Liver (tissue), 4 donors: ENCODE measurements at regions not wholly inside any gene's neighbourhood (a gene's known extent, or its start where the extent isn't known, plus 50 kb on each side); places are given as distances from the start of the nearest gene placed in this dataset. TPM values are rescaled to one million over a fixed set of nuclear protein-coding genes. Genes with fewer than 3 reads are reported as not detected.

Experiments
- EGR1 ChIP-seq, 2 donors: IDR thresholded peaks; 2 replicates each; pipeline ENCODE4 v1.6.1; 2016 to 2018; ENCODE audit warnings: antibody characterized with exemption in 2 of 2, low read depth in 2 of 2
- HNF4A ChIP-seq, 2 donors: conservative IDR thresholded peaks; 2 replicates each; pipeline ENCODE4 v1.6.1; 2016; ENCODE audit warnings: antibody characterized with exemption in 2 of 2, mild to moderate bottlenecking in 2 of 2
- TAF1 ChIP-seq: conservative IDR thresholded peaks from 2 replicates; pipeline ENCODE4 v1.6.1; 2016; ENCODE audit warnings: antibody characterized with exemption, mild to moderate bottlenecking
- small RNA-seq: library from RNA; depleted of rRNA; stranded (forward); fragments of <200 nt; gene quantifications from one replicate; pipeline ENCODE3, GENCODE V24; 2014
- TF ChIP-seq, protein P1 (sequence below): fragments of 150-350 bp; IDR thresholded peaks from 2 replicates; pipeline ENCODE4 v1.5.1; 2017; ENCODE audit warnings: improper control_type of control experiment, low read depth, low read length; ENCODE audit not compliant: missing input control
- donor health status: healthy.
- donor health status: healthy.

DNA sequence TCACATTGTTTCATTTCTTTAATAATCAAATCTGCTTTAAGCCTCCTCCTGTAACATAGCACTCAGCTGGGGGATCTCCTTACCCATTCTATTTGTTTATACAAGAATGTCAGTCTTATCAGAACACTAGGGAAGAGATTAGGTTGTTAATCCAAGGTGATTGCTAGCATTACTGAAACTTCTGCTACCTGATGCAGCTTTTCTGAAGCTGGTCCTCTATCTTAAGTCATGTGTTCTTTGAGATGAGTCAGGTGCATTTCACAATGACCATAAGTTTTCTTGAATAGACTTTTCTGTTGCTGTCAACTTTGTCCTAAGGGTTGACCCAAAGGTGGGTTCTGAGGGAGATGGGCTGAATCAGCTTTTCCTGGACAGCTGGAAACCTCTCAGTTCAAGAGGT is 60.7 kb upstream of the SYNCRIP start (continued):
- TF ChIP-seq, protein P1, sequence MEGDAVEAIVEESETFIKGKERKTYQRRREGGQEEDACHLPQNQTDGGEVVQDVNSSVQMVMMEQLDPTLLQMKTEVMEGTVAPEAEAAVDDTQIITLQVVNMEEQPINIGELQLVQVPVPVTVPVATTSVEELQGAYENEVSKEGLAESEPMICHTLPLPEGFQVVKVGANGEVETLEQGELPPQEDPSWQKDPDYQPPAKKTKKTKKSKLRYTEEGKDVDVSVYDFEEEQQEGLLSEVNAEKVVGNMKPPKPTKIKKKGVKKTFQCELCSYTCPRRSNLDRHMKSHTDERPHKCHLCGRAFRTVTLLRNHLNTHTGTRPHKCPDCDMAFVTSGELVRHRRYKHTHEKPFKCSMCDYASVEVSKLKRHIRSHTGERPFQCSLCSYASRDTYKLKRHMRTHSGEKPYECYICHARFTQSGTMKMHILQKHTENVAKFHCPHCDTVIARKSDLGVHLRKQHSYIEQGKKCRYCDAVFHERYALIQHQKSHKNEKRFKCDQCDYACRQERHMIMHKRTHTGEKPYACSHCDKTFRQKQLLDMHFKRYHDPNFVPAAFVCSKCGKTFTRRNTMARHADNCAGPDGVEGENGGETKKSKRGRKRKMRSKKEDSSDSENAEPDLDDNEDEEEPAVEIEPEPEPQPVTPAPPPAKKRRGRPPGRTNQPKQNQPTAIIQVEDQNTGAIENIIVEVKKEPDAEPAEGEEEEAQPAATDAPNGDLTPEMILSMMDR, result no peak
- TF ChIP-seq TAF1, result no peak
- no peak for TF ChIP-seq HNF4A (conservative IDR thresholded peaks at IDR 0.05)
- TF ChIP-seq EGR1 (IDR thresholded peaks at IDR 0.05; ENCODE audit: low read depth in 2 of 2), result no peak

Small RNA genes lying in the stretch of these regions (small RNA-seq; reads per million reads assigned to genes)
- gene RF00019 (not detected), gene RN7SL643P (0.15 reads per million), gene RNU4-12P (not detected), gene RNU4-72P (not detected), gene SMIM11P1 (not detected)
